HepG2 (cell line): ENCODE measurements at regions not wholly inside any gene's neighbourhood (a gene's known extent, or its start where the extent isn't known, plus 50 kb on each side); places are given as distances from the start of the nearest gene placed in this dataset.

Source experiments
- FOXC1 ChIP-seq: sonication (generic); formaldehyde crosslinking; IDR thresholded peaks from 2 replicates; pipeline ENCODE4 v1.8.0; 2022; ENCODE audit warnings: mild to moderate bottlenecking, missing genetic modification reagents, borderline replicate concordance
- FOXO1 ChIP-seq: sonication (generic); formaldehyde crosslinking; IDR thresholded peaks from 2 replicates; pipeline ENCODE4 v1.4.0; 2020; ENCODE audit warnings: missing genetic modification reagents
- GABPB1 ChIP-seq: IDR thresholded peaks from 2 replicates; pipeline ENCODE4 v1.6.1; 2016; ENCODE audit warnings: mild to moderate bottlenecking, missing genetic modification reagents, moderate library complexity, missing compliant biosample characterization
- HNRNPK ChIP-seq: fragments of 200-400 bp; formaldehyde crosslinking; IDR thresholded peaks from 2 replicates; pipeline ENCODE4 v1.6.1; 2018; ENCODE audit warnings: low read length, low read depth, moderate library complexity, mild to moderate bottlenecking; ENCODE audit not compliant: poor library complexity, severe bottlenecking
- NCOR1 ChIP-seq: fragments of 200-600 bp; sonication (generic); IDR thresholded peaks from 2 replicates; pipeline ENCODE4 v1.7.0; 2017; ENCODE audit warnings: antibody characterized with exemption, low read length, borderline replicate concordance
- RCOR2 ChIP-seq: IDR thresholded peaks from 2 replicates; pipeline ENCODE4 v1.6.1; 2016; ENCODE audit warnings: missing biosample characterization, missing genetic modification reagents
- SAP130 ChIP-seq: IDR thresholded peaks from 2 replicates; pipeline ENCODE4 v1.6.1; 2016; ENCODE audit warnings: low read depth
- SATB2 ChIP-seq: sonication (generic); formaldehyde crosslinking; IDR thresholded peaks from 2 replicates; pipeline ENCODE4 v1.5.0; 2020; ENCODE audit warnings: missing genetic modification reagents
- SMC3 ChIP-seq: IDR thresholded peaks from 2 replicates; pipeline ENCODE4 v1.6.1; 2011; ENCODE audit warnings: low read length, improper control_type of control experiment
- SP4 ChIP-seq: sonication (generic); formaldehyde crosslinking; IDR thresholded peaks from 2 replicates; pipeline ENCODE4 v1.8.1; 2023; ENCODE audit warnings: mild to moderate bottlenecking, missing genetic modification reagents
- TOPORS ChIP-seq: sonication (generic); formaldehyde crosslinking; IDR thresholded peaks from 2 replicates; pipeline ENCODE4 v1.8.0; 2023; ENCODE audit warnings: mild to moderate bottlenecking, missing genetic modification reagents
- ZKSCAN5 ChIP-seq: sonication (generic); formaldehyde crosslinking; IDR thresholded peaks from 2 replicates; pipeline ENCODE4 v1.5.1; 2020; ENCODE audit warnings: mild to moderate bottlenecking, missing genetic modification reagents
- ZNF20 ChIP-seq: sonication (generic); formaldehyde crosslinking; IDR thresholded peaks from 2 replicates; pipeline ENCODE4 v1.4.0; 2020; ENCODE audit warnings: mild to moderate bottlenecking, moderate library complexity, missing genetic modification reagents
- ZNF546 ChIP-seq: sonication (generic); formaldehyde crosslinking; conservative IDR thresholded peaks from 2 replicates; pipeline ENCODE4 v1.8.1; 2023; ENCODE audit warnings: mild to moderate bottlenecking, missing genetic modification reagents
- ZNF782 ChIP-seq: sonication (generic); formaldehyde crosslinking; IDR thresholded peaks from 2 replicates; pipeline ENCODE4 v1.4.0; 2020; ENCODE audit warnings: missing genetic modification reagents, mild to moderate bottlenecking, borderline replicate concordance
- TF ChIP-seq, protein P1 (sequence below): sonication (generic); formaldehyde crosslinking; IDR thresholded peaks from 2 replicates; pipeline ENCODE4 v1.8.0; 2022; ENCODE audit warnings: mild to moderate bottlenecking, missing genetic modification reagents, moderate library complexity
- TF ChIP-seq, protein P2 (sequence below): sonication (generic); formaldehyde crosslinking; conservative IDR thresholded peaks from 2 replicates; pipeline ENCODE4 v1.4.0; 2020; ENCODE audit warnings: missing genetic modification reagents
- TF ChIP-seq, protein P3 (sequence below): sonication (generic); formaldehyde crosslinking; IDR thresholded peaks from 2 replicates; pipeline ENCODE4 v1.8.0; 2023; ENCODE audit warnings: mild to moderate bottlenecking, missing genetic modification reagents
- TF ChIP-seq, protein P4 (sequence below): sonication (generic); formaldehyde crosslinking; IDR thresholded peaks from 2 replicates; pipeline ENCODE4 v1.5.0; 2020; ENCODE audit warnings: missing genetic modification reagents, mild to moderate bottlenecking, borderline replicate concordance
- TF ChIP-seq, protein P5 (sequence below): IDR thresholded peaks from 2 replicates; pipeline ENCODE4 v1.6.1; 2012; ENCODE audit warnings: inconsistent platforms
- TF ChIP-seq, protein P6 (sequence below): sonication (generic); formaldehyde crosslinking; IDR thresholded peaks from 2 replicates; pipeline ENCODE4 v1.5.1; 2020; ENCODE audit warnings: mild to moderate bottlenecking, missing genetic modification reagents, moderate library complexity

DNA sequence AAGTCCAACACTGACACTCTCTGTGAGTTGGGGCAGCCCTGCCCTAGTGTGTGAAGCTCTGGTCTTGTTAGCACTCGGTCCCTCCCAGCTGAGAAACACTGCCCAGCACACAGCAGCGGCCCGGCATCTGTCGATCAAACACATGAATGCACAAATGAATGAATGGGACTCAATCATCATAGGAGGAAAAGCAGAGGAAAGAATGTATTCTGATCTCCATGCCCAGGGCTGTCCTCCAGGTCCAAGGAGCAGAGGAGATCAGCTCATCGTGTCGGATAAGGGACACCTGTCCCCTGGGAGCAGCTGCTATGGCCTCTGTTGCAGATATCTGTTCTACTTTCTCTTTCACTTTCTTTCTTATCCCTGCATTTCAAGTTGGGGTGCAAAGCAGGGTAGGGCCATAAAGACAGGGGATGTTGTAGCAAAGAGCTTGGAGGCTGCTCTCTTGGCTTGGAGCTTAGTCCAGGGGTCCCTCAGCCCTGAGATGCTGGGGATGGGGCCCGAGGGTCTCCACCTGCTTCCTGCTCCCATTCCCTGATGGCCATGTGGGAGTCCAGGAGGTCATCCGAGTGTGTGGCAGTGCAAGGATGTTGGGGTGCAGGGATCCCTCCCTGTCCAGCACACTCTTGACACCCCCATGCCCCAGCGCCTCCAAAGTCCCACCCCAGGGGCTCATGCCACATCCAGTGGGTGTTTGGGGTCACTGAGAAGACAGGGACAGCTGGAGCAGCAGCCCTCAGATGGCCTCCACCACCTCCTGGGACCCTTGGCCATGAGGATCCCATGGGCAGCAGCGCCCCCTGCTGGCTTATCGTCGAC is 88.2 kb downstream of the IRF8 start (continued):
- TF ChIP-seq, protein P1, sequence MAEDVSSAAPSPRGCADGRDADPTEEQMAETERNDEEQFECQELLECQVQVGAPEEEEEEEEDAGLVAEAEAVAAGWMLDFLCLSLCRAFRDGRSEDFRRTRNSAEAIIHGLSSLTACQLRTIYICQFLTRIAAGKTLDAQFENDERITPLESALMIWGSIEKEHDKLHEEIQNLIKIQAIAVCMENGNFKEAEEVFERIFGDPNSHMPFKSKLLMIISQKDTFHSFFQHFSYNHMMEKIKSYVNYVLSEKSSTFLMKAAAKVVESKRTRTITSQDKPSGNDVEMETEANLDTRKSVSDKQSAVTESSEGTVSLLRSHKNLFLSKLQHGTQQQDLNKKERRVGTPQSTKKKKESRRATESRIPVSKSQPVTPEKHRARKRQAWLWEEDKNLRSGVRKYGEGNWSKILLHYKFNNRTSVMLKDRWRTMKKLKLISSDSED (CRISPR knock-in tag), result 0 out of 2 replicates have a peak, but pooled peaks have one; percentile 53
- TF ChIP-seq, protein P2, sequence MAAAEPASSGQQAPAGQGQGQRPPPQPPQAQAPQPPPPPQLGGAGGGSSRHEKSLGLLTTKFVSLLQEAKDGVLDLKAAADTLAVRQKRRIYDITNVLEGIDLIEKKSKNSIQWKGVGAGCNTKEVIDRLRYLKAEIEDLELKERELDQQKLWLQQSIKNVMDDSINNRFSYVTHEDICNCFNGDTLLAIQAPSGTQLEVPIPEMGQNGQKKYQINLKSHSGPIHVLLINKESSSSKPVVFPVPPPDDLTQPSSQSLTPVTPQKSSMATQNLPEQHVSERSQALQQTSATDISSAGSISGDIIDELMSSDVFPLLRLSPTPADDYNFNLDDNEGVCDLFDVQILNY (CRISPR knock-in tag), result no peak
- no peak for TF ChIP-seq FOXO1 (CRISPR knock-in tag)
- TF ChIP-seq ZNF782 (CRISPR knock-in tag), result 0 out of 2 replicates have a peak, but pooled peaks have one; percentile 50
- TF ChIP-seq, protein P3, sequence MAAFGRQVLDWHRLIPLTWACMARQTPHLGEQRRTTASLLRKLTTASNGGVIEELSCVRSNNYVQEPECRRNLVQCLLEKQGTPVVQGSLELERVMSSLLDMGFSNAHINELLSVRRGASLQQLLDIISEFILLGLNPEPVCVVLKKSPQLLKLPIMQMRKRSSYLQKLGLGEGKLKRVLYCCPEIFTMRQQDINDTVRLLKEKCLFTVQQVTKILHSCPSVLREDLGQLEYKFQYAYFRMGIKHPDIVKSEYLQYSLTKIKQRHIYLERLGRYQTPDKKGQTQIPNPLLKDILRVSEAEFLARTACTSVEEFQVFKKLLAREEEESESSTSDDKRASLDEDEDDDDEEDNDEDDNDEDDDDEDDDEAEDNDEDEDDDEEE (CRISPR knock-in tag), result no peak
- no peak for TF ChIP-seq GABPB1
- no peak for TF ChIP-seq ZNF546 (CRISPR knock-in tag)
- peak; percentile 69 for TF ChIP-seq HNRNPK
- TF ChIP-seq SMC3, result peak; percentile 37; the same call in 1 of the 2 replicates
- TF ChIP-seq SP4, result no peak
- TF ChIP-seq, protein P4, sequence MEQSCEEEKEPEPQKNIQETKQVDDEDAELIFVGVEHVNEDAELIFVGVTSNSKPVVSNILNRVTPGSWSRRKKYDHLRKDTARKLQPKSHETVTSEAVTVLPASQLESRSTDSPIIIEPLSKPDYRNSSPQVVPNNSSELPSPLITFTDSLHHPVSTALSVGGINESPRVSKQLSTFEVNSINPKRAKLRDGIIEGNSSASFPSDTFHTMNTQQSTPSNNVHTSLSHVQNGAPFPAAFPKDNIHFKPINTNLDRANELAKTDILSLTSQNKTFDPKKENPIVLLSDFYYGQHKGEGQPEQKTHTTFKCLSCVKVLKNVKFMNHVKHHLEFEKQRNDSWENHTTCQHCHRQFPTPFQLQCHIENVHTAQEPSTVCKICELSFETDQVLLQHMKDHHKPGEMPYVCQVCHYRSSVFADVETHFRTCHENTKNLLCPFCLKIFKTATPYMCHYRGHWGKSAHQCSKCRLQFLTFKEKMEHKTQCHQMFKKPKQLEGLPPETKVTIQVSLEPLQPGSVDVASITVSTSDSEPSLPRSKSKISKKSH (CRISPR knock-in tag), result 0 out of 2 replicates have a peak, but pooled peaks have one; percentile 57
- TF ChIP-seq ZKSCAN5 (CRISPR knock-in tag), result no peak
- TF ChIP-seq, protein P5, sequence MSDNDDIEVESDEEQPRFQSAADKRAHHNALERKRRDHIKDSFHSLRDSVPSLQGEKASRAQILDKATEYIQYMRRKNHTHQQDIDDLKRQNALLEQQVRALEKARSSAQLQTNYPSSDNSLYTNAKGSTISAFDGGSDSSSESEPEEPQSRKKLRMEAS, result no peak
- no peak for TF ChIP-seq SAP130 (CRISPR knock-in tag)
- no peak for TF ChIP-seq ZNF20 (CRISPR knock-in tag)
- no peak for TF ChIP-seq NCOR1
- TF ChIP-seq SATB2, result no peak
- no peak for TF ChIP-seq RCOR2 (CRISPR knock-in tag)
- TF ChIP-seq FOXC1, result no peak
- TF ChIP-seq, protein P6, sequence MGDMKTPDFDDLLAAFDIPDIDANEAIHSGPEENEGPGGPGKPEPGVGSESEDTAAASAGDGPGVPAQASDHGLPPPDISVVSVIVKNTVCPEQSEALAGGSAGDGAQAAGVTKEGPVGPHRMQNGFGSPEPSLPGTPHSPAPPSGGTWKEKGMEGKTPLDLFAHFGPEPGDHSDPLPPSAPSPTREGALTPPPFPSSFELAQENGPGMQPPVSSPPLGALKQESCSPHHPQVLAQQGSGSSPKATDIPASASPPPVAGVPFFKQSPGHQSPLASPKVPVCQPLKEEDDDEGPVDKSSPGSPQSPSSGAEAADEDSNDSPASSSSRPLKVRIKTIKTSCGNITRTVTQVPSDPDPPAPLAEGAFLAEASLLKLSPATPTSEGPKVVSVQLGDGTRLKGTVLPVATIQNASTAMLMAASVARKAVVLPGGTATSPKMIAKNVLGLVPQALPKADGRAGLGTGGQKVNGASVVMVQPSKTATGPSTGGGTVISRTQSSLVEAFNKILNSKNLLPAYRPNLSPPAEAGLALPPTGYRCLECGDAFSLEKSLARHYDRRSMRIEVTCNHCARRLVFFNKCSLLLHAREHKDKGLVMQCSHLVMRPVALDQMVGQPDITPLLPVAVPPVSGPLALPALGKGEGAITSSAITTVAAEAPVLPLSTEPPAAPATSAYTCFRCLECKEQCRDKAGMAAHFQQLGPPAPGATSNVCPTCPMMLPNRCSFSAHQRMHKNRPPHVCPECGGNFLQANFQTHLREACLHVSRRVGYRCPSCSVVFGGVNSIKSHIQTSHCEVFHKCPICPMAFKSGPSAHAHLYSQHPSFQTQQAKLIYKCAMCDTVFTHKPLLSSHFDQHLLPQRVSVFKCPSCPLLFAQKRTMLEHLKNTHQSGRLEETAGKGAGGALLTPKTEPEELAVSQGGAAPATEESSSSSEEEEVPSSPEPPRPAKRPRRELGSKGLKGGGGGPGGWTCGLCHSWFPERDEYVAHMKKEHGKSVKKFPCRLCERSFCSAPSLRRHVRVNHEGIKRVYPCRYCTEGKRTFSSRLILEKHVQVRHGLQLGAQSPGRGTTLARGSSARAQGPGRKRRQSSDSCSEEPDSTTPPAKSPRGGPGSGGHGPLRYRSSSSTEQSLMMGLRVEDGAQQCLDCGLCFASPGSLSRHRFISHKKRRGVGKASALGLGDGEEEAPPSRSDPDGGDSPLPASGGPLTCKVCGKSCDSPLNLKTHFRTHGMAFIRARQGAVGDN (CRISPR knock-in tag), result peak; percentile 27; the same call in 1 of the 2 replicates
- TF ChIP-seq TOPORS (CRISPR knock-in tag), result no peak
